A673 (cell line): ENCODE measurements at regions not wholly inside any gene's neighbourhood (a gene's known extent, or its start where the extent isn't known, plus 50 kb on each side); places are given as distances from the start of the nearest gene placed in this dataset.

Source experiments
- BruUV-seq: library from RNA; stranded (reverse); fragments of 400-500 nt; replicated peaks from 2 replicates; lab custom pipeline; 2021; lab: Mats Ljungman, UMichigan
- CTCF ChIA-PET: fragments of 300-600 bp; sonication (Branson Sonifier 250); formaldehyde crosslinking; loops from one replicate; lab custom pipeline; 2022; ENCODE audit warnings: antibody characterized with exemption; lab: Charles Lee
- POLR2A ChIA-PET: fragments of 300-600 bp; sonication (Branson Sonifier 250); formaldehyde crosslinking; loops from one replicate; lab custom pipeline; 2022; ENCODE audit warnings: antibody characterized with exemption; ENCODE audit not compliant: low non-redundant PET; lab: Charles Lee
- DNase-seq: peaks from one replicate; pipeline ENCODE4 v3.0.0-alpha.2; 2015; ENCODE audit warnings: low spot score
- H3K27ac ChIP-seq: fragments of 200-600 bp; sonication (generic); 2 replicates; pipeline ENCODE4 v1.5.1; 2016; ENCODE audit warnings: mixed run types, low read depth, mild to moderate bottlenecking, mixed read lengths, antibody characterized with exemption, low read length; ENCODE audit not compliant: poor library complexity, severe bottlenecking
- H3K27me3 ChIP-seq: fragments of 200-600 bp; sonication (generic); replicated peaks from 2 replicates; pipeline ENCODE4 v1.6.1; 2017; ENCODE audit warnings: mixed run types, low read depth, mild to moderate bottlenecking, mixed read lengths, antibody characterized with exemption, low read length; ENCODE audit not compliant: insufficient read depth, poor library complexity
- H3K36me3 ChIP-seq: fragments of 200-600 bp; sonication (generic); 2 replicates; pipeline ENCODE4 v1.6.1; 2016; ENCODE audit warnings: mixed run types, mild to moderate bottlenecking, mixed read lengths, antibody characterized with exemption, low read length; ENCODE audit not compliant: insufficient read depth, poor library complexity, severe bottlenecking
- H3K4me1 ChIP-seq: fragments of 200-600 bp; sonication (generic); 2 replicates; pipeline ENCODE4 v1.6.1; 2017; ENCODE audit warnings: mixed run types, mild to moderate bottlenecking, mixed read lengths, antibody characterized with exemption, low read length; ENCODE audit not compliant: insufficient read depth, poor library complexity, severe bottlenecking
- H3K4me3 ChIP-seq: fragments of 200-600 bp; sonication (generic); 2 replicates; pipeline ENCODE4 v1.5.1; 2016; ENCODE audit warnings: low read depth, mixed run types, mild to moderate bottlenecking, mixed read lengths, low read length; ENCODE audit not compliant: poor library complexity, severe bottlenecking
- H3K9me3 ChIP-seq: fragments of 200-600 bp; sonication (generic); 2 replicates; pipeline ENCODE4 v1.6.1; 2016; ENCODE audit warnings: mixed run types, low read depth, mild to moderate bottlenecking, mixed read lengths, antibody characterized with exemption, low read length; ENCODE audit not compliant: poor library complexity, severe bottlenecking
- EZH2 ChIP-seq: fragments of 200-600 bp; sonication (generic); IDR thresholded peaks from 2 replicates; pipeline ENCODE4 v1.6.1; 2017; ENCODE audit warnings: borderline replicate concordance, low read depth, mild to moderate bottlenecking, mixed read lengths, antibody characterized with exemption, low read length; ENCODE audit not compliant: poor library complexity, severe bottlenecking
- intact Hi-C: fragments of 100-400 bp; cut with micrococcal nuclease; formaldehyde crosslinking; loops from one replicate; pipeline ENCODE4 v1.10.0; 2022; ENCODE audit not compliant: unreplicated experiment
- TF ChIP-seq, protein P1 (sequence below): fragments of 300-800, 200-600 bp; sonication (generic); conservative IDR thresholded peaks from 2 replicates; pipeline ENCODE4 v1.5.1; 2017; ENCODE audit warnings: low read depth, mild to moderate bottlenecking, antibody characterized with exemption, low read length, moderate library complexity, mixed read lengths

DNA sequence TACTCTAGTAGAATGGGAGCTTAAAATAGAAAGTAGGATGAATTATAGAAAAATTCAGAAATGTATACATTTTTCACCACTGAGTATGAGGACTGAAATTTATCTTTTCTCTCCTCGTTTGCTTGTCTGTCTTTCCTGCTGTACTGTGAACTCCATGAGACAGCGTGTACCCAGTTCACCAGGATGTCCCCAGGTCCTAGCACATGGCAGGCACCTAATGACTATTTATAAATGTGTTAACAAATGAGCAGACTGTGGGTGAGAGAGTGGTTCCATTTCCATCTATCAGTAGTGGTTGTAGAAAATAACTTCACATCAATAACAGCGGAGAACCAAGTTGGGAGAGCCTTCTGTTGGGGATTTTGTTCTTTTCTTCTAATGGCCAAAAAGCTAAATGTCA lies 106.3 kb downstream of the NUS1 start:
- Histone ChIP-seq H3K9me3 (no peaks in the 10 kb centered on the region), H3K27me3 (peaks cover 18% of the 10 kb centered on the region), H3K36me3 (no peaks in the 10 kb centered on the region), H3K4me3 (no peak overlapping the region), H3K4me1 (no peaks in the 10 kb centered on the region), H3K27ac (no peak overlapping the region)
- intact Hi-C loops, result no loop called here
- ChIA-PET CTCF (no interaction called here), POLR2A (no interaction called here)
- TF ChIP-seq, protein P1, sequence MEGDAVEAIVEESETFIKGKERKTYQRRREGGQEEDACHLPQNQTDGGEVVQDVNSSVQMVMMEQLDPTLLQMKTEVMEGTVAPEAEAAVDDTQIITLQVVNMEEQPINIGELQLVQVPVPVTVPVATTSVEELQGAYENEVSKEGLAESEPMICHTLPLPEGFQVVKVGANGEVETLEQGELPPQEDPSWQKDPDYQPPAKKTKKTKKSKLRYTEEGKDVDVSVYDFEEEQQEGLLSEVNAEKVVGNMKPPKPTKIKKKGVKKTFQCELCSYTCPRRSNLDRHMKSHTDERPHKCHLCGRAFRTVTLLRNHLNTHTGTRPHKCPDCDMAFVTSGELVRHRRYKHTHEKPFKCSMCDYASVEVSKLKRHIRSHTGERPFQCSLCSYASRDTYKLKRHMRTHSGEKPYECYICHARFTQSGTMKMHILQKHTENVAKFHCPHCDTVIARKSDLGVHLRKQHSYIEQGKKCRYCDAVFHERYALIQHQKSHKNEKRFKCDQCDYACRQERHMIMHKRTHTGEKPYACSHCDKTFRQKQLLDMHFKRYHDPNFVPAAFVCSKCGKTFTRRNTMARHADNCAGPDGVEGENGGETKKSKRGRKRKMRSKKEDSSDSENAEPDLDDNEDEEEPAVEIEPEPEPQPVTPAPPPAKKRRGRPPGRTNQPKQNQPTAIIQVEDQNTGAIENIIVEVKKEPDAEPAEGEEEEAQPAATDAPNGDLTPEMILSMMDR, result no peak
- TF ChIP-seq EZH2, result no peak
- DNase-seq, result no peak
- BruUV-seq, result no TSS peak

DNA sequence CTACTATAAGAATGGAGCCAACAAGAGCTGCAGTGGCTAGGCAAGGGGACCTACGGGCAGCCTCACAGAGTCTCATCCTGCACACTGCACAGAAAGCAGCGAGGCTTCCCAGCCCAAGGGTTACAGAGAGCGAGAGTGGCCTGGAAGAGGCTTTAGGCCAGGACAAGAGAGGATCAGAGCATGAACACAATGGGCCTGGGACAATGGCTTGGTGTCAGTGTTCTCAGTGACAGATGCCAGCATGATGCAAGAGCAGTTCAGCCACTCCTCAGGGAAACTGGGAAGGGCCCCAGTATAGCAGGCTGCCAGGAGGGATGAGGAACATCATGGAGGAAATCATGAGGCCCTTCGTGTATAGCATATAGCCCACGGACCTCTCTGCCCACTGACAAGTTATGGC lies 108.0 kb downstream of the NUS1 start:
- TF ChIP-seq EZH2, result no peak
- TF ChIP-seq, protein P1, result no peak
- no peak overlapping the region for H3K27ac ChIP-seq
- peaks cover 3% of the 10 kb centered on the region for H3K27me3 ChIP-seq
- ChIA-PET POLR2A (no interaction called here), CTCF (no interaction called here)
- DNase-seq, result no peak
- H3K36me3 ChIP-seq, result no peaks in the 10 kb centered on the region
- no TSS peak for BruUV-seq
- H3K4me1 ChIP-seq, result no peaks in the 10 kb centered on the region
- intact Hi-C loops, result no loop called here
- H3K4me3 ChIP-seq, result no peak overlapping the region
- H3K9me3 ChIP-seq, result no peaks in the 10 kb centered on the region

DNA sequence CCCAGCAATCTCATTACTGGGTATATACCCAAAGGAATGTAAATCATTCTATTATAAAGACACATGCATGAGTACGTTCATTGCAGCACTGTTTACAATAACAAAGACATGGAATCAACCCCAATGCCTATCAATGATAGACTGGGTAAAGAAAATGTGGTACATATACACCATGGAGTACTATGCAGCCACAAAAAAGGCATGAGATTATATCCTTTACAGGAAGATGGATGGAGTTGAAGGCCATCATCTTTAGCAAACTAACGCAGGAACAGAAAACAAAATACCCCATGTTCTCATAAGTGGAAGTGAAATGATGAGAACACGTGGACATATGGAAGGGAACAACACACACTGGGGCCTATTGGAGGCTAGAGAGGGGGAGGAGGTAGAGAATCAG lies 115.7 kb downstream of the NUS1 start:
- no peak overlapping the region for H3K27ac ChIP-seq
- TF ChIP-seq, protein P1, result no peak
- no peak for TF ChIP-seq EZH2
- no peak overlapping the region for H3K4me3 ChIP-seq
- H3K9me3 ChIP-seq, result no peaks in the 10 kb centered on the region
- BruUV-seq, result no TSS peak
- no peaks in the 10 kb centered on the region for H3K36me3 ChIP-seq
- ChIA-PET POLR2A (no interaction called here), CTCF (interaction anchor here (0.5 kb wide), 1 partner anchor 444 kb away, joined by 5 read pairs; no protein-coding TSS in a partner anchor)
- H3K4me1 ChIP-seq, result no peaks in the 10 kb centered on the region
- intact Hi-C loops, result no loop called here
- peaks cover 9% of the 10 kb centered on the region for H3K27me3 ChIP-seq
- DNase-seq, result no peak
